ENCODE measurements at regions not wholly inside any gene's neighbourhood (a gene's known extent, or its start where the extent isn't known, plus 50 kb on each side); places are given as distances from the start of the nearest gene placed in this dataset.
A peak's percentile ranks its signal among the peaks of the same experiment; 100 is the strongest.

GRCh38 chr6:139812939-139813338 is 438.5 kb upstream of the CITED2 start:
- no peaks in the 10 kb centered on the region for H3K4me1 ChIP-seq (replicated peaks; ENCODE audit: insufficient read depth)
- no TSS peak for BruUV-seq (replicated peaks)

GRCh38 chr6:139801571-139802321 is 427.3 kb upstream of the CITED2 start:
- Histone ChIP-seq H3K4me3 (no peak overlapping the region), H2AFZ (no peak overlapping the region), H3F3A (ENCODE audit: insufficient read depth, low read depth) (no peaks in the 10 kb centered on the region), H3K4me2 (no peak overlapping the region), H3K9me2 (ENCODE audit: insufficient read depth) (no peaks in the 10 kb centered on the region), H3K36me3 (ENCODE audit: low read depth) (no peaks in the 10 kb centered on the region), H3K27ac (no peak overlapping the region), H3K4me1 (replicated peaks; ENCODE audit: insufficient read depth) (no peaks in the 10 kb centered on the region), H4K20me1 (ENCODE audit: insufficient read depth) (no peaks in the 10 kb centered on the region), H3K79me2 (ENCODE audit: low read depth) (no peaks in the 10 kb centered on the region), H3K9me3 (ENCODE audit: insufficient read depth, low read depth) (0 out of 2 replicates have a peak, but pooled peaks cover 1% of the 10 kb centered on the region), H3K27me3 (ENCODE audit: insufficient read depth, low read depth) (no peaks in the 10 kb centered on the region)
- no TSS peak for BruUV-seq (replicated peaks)
- CTCF ChIA-PET: no interaction called here
- TF ChIP-seq CTCF (conservative IDR thresholded peaks at IDR 0.05) (no peak), EZH2 (IDR thresholded peaks at IDR 0.05; ENCODE audit: low read depth) (no peak)
- POLR2A ChIA-PET (ENCODE audit: unreplicated experiment): no interaction called here
- DNase-seq: no peak
- intact Hi-C loops (cut with micrococcal nuclease; ENCODE audit: unreplicated experiment): no loop called here

More at GRCh38 chr6:139812939-139813338, 438.5 kb upstream of the CITED2 start:
- H2AFZ ChIP-seq: no peak overlapping the region
- ChIA-PET CTCF (no interaction called here), POLR2A (ENCODE audit: unreplicated experiment) (interaction anchor here (0.6 kb wide), 1 partner anchor 725 kb away, joined by 3 read pairs; no protein-coding TSS in a partner anchor)
- no peaks in the 10 kb centered on the region for H4K20me1 ChIP-seq (ENCODE audit: insufficient read depth)
- H3K4me2 ChIP-seq: no peak overlapping the region
- no peaks in the 10 kb centered on the region for H3K9me2 ChIP-seq (ENCODE audit: insufficient read depth)
- H3K9me3 ChIP-seq (ENCODE audit: insufficient read depth, low read depth): no peaks in the 10 kb centered on the region
- H3K79me2 ChIP-seq (ENCODE audit: low read depth): no peaks in the 10 kb centered on the region
- H3K4me3 ChIP-seq: no peak overlapping the region
- TF ChIP-seq CTCF (conservative IDR thresholded peaks at IDR 0.05) (no peak), EZH2 (IDR thresholded peaks at IDR 0.05; ENCODE audit: low read depth) (no peak)
- H3K27me3 ChIP-seq (ENCODE audit: insufficient read depth, low read depth): no peaks in the 10 kb centered on the region
- intact Hi-C loops (cut with micrococcal nuclease; ENCODE audit: unreplicated experiment): no loop called here
- H3K27ac ChIP-seq: no peak overlapping the region
- no peaks in the 10 kb centered on the region for H3K36me3 ChIP-seq (ENCODE audit: low read depth)
- DNase-seq: peak in 1 of 2 experiments; percentile 50
- no peaks in the 10 kb centered on the region for H3F3A ChIP-seq (ENCODE audit: insufficient read depth, low read depth)

GRCh38 chr6:139800837-139801236 is 426.4 kb upstream of the CITED2 start:
- H2AFZ ChIP-seq: no peak overlapping the region
- H3K4me1 ChIP-seq (replicated peaks; ENCODE audit: insufficient read depth): no peaks in the 10 kb centered on the region
- H3F3A ChIP-seq (ENCODE audit: insufficient read depth, low read depth): no peaks in the 10 kb centered on the region
- H3K36me3 ChIP-seq (ENCODE audit: low read depth): no peaks in the 10 kb centered on the region
- H3K27ac ChIP-seq: no peak overlapping the region
- no peaks in the 10 kb centered on the region for H4K20me1 ChIP-seq (ENCODE audit: insufficient read depth)
- POLR2A ChIA-PET (ENCODE audit: unreplicated experiment): no interaction called here
- CTCF ChIA-PET: no interaction called here
- no peaks in the 10 kb centered on the region for H3K9me2 ChIP-seq (ENCODE audit: insufficient read depth)
- no peaks in the 10 kb centered on the region for H3K79me2 ChIP-seq (ENCODE audit: low read depth)
- no peak for DNase-seq
- H3K4me2 ChIP-seq: no peak overlapping the region
- no peaks in the 10 kb centered on the region for H3K9me3 ChIP-seq (ENCODE audit: insufficient read depth, low read depth)
- no peaks in the 10 kb centered on the region for H3K27me3 ChIP-seq (ENCODE audit: insufficient read depth, low read depth)
- H3K4me3 ChIP-seq: no peak overlapping the region
- no TSS peak for BruUV-seq (replicated peaks)
- TF ChIP-seq EZH2 (IDR thresholded peaks at IDR 0.05; ENCODE audit: low read depth) (no peak), CTCF (conservative IDR thresholded peaks at IDR 0.05) (no peak)
- intact Hi-C loops (cut with micrococcal nuclease; ENCODE audit: unreplicated experiment): no loop called here

All from PC-9 (cell line).